ENCODE measurements at regions not wholly inside any gene's neighbourhood (a gene's known extent, or its start where the extent isn't known, plus 50 kb on each side); places are given as distances from the start of the nearest gene placed in this dataset.

DNA sequence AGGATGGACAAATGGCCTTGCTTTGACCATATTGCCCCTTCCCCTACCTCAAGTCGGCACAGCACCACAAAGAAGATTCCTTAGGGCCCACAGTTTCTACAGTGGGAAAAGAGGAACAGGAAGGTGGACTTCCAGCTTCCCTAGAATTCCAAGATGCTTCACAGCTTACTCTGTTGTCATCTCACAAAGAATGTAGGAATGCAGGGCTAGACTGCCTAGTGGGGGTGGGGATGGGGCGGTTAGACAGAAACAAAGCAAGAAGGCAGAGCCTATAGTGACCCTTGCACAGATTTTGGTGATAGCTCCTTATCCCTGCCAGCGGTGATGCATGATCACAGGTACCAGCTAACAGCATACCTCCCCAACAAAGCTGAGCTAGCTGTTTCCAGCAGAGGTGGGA lies 607.6 kb upstream of the MAN1A1 start:
- TF ChIP-seq, protein P1, sequence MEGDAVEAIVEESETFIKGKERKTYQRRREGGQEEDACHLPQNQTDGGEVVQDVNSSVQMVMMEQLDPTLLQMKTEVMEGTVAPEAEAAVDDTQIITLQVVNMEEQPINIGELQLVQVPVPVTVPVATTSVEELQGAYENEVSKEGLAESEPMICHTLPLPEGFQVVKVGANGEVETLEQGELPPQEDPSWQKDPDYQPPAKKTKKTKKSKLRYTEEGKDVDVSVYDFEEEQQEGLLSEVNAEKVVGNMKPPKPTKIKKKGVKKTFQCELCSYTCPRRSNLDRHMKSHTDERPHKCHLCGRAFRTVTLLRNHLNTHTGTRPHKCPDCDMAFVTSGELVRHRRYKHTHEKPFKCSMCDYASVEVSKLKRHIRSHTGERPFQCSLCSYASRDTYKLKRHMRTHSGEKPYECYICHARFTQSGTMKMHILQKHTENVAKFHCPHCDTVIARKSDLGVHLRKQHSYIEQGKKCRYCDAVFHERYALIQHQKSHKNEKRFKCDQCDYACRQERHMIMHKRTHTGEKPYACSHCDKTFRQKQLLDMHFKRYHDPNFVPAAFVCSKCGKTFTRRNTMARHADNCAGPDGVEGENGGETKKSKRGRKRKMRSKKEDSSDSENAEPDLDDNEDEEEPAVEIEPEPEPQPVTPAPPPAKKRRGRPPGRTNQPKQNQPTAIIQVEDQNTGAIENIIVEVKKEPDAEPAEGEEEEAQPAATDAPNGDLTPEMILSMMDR (conservative IDR thresholded peaks at IDR 0.05; ENCODE audit: low read length): no peak
- no peak for TF ChIP-seq EZH2phosphoT487 (IDR thresholded peaks at IDR 0.05; ENCODE audit: borderline replicate concordance, low read depth, low read length)
